T1000 (cell line): ENCODE measurements at regions not wholly inside any gene's neighbourhood (a gene's known extent, or its start where the extent isn't known, plus 50 kb on each side); places are given as distances from the start of the nearest gene placed in this dataset.

Source experiments
- DNase-seq: peaks from one replicate; lab custom pipeline; 2025; ENCODE audit warnings: mixed read lengths; lab: John Stamatoyannopoulos, UW

DNA sequence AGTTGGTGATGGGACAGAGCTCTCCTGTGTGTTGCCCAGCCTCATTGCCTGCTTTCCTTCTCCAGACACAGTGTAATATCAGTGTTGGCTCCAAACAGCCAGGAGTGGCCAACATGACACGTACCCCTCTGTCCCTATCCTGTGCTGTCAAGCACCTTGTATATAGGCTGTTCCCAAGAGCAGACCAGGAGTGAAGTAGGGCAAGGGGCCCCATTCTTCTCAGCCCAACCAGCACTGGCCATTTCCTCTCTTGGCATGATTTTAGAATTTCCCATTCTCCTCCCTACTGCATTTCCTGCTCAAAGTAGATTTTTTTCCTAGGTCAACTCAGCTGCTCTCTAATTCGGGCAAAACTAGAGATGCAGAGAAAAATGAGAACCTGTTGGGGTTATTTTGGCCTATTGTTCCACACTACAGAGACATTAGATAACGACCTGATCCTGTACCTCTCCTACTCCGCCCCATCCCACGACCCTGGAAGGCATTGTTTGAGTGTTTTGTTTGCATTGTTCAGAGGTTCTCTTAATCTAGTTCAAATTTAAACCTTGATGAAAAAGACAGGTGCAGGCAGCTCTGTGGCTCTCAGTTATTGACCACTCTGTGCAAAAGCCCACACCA lies 95.6 kb downstream of the RASSF10 start:
- DNase-seq: no peak

DNA sequence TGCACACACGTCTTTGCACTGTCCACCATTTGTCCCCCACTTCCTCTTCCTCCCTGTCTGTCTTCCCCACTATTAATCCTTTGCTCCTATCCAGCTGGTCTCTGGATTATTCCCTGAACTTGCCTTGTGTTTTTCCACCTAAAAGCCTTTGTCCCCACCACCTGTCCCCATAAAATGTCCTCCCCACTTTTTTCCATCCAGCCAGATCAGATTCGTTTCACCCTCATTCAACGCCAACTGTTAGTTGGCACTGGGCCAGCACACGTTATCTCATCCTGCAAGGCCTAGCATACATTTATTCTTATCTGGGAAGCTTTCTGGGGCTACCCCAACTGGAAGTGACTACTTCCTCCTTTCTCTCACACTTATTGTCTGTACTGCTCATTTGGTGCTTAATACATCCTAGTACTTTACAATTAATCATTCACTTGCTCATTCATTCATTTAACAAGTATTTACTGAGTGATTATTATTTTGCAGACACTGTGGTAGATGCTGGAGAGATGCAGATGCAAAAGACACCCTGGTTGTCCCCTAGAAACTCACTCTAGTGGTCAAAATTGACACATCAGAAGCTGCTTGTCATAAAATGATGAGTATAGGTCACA lies 96.2 kb downstream of the RASSF10 start:
- DNase-seq: no peak

DNA sequence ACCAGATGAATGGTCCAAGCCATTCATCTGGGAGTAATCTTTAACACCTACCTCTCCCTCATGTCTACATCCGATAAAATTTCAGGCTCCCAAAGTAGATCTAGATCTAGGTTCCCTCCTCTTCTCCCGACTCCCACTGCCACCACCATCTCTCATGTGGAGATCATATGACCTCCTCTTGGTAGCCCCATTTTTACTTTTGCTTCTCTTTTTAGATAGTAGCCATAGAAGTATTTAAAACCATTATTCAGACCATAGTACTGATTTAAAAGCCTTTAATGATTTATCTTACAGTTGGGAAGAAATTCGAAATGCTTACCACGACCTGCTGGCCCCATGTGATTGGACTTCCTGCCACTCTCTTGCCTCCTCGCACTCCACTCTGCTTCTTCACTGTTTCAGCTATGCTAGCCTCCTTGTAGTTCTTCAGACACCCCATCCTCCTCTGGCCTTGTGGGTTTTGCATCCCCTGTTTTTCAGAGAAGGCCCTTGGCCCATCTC lies 98.5 kb downstream of the RASSF10 start:
- DNase-seq: no peak

DNA sequence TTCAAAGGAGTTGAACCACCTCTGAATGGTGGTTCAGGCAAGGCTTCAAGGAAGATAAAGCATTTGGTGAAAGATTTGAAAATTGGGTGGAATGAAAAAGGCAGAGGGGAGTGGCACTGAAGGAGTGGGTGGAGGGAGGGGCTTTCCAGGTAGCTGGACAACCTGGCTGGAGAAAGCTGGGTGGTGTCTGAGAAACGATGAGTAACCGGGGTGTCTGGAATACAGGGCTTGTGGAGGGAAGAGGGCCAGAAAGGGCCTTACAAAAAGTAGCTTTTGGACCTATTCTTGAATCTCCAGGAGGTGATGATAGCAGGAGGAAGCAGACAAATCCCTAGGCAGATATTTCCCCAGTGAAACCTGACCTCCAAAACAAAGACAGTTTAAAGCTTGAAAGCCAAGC lies 99.3 kb downstream of the RASSF10 start:
- no peak for DNase-seq

DNA sequence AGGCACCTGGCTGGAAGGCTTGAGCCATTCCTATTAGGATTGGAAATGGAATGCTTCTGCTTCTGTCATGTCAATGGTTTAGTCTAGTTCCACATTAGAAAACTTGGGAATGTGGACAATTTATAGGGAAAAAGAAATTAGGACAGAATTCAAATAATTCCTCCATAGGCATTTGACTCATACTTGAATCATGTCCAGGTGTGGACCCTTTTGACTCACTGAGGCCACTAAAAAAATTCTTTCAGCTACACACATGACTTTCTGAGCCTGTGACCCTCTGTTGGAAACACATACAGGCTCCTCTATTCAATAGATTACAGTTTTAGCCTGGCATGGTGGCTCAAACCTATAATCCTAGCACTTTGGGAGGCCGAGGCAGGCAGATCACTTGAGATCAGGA lies 100.5 kb downstream of the RASSF10 start:
- no peak for DNase-seq

DNA sequence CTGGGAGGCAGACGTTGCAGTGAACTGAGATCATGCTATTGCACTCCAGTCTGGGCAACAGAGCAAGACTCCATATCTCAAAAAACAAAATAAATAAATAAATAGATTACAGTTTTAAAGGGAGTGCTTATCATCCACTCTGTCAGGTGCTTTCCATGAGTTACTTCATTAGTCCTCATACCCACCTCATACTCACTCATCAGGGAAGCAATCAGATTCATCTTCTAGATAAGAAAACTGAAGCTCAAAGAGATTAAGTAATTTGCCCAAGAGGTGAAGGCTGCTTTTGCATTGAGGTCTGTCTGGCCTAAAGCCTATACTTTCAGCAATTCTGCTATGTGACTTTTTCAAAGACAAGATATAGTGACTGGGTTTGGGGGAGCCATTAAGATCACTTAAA lies 101.0 kb downstream of the RASSF10 start:
- DNase-seq: no peak

DNA sequence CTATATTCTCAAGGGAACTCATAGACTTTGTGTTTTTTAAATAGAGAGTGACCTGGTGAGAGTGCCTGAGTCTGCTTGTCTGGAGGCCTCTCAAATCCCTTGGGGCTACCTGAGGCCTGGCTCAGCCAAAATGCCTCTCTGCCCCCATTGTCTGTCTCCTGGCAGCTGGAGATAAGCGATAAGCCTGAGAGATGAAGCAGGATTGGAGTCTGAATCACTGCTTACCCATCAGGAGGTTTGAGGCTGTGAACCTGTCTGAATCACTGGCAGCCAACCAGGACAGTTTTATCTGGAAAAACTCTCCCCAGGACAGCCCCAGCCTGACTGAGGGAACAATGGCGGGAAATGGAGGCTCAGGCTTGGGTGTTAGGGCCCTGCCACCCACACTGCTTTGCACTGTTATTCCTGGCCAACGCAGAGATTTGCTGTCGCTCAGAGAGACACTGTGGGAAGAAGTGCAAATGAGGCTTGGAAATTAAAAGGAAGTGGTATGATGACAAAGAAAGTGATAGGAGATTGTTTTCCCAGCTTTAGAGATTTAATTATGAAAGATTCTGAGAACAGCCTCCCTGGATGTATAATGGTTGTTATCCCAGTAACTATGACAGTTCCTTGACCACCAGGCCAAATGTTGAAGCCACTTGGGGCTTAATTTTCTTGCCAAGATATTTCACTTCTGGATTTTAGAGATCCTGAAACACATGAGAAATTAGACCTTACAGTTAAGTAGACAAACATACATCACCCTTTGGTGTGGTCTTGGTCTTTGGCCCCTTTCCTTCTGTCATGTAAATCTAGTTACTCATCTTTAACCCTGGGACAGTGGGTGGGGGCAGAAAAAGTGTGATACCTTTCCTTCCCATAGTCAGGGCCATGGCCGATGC lies 102.1 kb downstream of the RASSF10 start:
- no peak for DNase-seq

DNA sequence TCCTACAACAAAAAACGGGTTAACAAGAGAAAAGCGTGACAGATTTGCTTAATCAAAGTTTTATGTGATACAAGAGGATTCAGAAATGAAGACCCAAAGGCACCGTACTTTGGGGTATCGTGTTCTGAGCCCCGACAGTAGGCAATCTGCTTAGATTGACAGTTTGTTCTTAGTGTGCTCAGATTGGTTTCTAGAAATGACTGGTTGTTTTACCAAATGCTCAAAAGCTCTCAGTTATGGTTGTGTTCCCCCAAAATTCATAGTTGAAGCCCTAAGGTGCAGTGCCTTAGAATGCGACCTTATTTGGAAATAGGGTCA lies 102.7 kb downstream of the RASSF10 start:
- no peak for DNase-seq

DNA sequence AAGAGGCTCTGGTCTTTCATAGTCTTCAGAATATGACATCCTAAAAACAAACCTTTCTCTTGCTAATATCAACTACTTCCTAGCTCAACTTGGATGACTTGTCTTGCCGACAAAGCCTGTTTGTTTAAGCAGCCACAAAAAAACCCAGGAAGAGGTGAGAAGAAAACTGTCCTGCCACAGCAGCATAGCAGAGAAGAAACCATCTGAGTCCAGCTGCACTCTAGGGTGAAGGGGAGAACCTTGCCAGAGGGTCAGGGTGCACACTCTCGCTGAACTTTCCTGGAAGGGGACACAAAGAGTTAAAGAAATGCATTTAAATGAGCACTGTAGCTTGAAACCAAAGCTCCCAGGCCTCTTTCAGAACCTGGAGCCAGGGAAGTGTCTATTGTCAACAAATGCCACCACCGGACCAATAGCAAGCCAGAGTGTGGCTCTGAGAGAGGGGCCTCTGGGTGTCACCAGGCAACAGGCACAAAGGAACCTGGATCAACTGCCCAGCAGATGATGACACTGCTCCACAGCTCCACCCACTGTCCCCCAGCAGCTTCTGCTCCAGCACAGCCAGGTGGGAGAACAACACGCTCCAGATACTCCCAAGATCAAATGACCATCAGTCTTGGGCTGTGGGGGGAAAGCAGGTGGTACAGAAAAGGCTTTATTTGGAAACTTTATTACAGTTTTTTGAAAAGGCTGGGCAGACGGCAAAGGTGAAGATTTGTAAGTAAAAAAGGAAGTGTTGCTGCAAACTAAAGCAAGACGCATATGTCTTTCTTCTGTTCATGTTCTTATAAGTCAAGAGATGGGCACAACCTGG lies 105.7 kb downstream of the RASSF10 start:
- no peak for DNase-seq

DNA sequence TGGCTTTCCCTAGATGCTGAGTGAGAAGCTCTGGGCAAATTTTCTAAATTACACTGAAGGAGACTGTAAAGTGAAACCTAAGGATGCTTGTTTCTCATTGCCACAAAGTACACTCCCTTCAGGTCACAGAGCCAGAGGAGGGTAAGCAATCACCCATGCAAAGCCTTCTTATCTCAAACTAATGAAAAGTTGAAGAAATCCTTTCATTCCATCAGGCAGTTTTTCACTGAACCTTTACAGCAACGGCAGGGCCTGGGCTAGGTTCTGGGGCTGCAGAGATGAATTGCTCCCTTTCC lies 106.2 kb downstream of the RASSF10 start:
- no peak for DNase-seq

DNA sequence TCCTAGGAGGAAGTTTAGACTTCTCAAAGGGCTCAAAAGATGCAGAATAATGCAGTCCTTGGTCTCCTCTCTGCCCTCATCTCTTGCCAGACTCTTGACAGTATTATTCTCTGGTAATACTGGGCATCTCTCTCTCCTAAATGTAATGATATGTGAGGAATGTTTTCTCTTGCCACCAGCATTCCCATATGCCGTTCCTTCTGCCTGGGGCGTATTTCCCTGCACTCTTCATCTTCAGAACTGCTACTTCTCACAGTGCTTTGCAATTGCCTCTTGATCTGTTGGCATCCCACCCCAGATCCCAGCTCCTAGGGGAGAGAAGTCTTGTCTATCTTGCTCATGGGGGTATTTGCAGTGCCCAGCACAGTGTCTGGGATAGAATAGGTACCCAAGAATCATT lies 107.4 kb downstream of the RASSF10 start:
- no peak for DNase-seq

DNA sequence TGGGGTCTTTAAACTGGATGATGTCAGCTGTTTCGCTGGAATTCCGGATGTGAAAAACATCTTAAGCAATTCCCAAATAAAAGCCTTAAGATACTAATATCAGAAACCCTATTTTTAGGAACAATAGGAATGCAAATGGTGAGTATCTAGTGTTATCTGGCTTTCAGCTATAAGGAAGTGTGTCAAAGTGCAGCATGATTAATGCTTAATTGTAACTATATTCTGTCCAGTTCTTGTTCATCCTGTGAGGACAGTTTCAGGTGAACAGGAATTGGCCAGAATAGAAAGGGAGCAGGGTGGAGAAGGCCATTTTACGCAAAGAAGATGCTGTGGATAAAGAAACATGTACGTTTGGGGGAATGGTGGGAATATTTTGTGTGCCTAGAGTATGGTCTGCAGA lies 108.2 kb downstream of the RASSF10 start:
- DNase-seq: no peak

DNA sequence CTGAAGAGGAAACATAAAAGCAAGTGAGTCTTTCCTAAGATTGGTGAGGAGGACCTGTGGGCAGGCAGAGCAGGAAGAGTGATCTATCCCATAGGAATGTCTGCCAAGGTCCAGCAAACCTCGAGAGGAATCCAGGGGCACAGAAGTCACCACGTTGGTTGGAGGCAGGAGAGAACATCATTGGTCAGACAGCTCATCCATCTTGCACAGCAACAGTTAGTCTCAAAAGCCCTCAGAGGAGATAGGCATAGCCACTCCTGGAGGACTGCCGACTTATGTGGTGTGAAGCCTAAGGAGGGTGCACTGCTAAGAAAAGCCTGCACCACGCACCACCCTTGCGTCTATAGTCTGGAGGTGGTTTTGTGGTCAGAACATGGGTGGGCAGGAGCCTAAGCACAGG lies 109.1 kb downstream of the RASSF10 start:
- DNase-seq: peak; percentile 70

DNA sequence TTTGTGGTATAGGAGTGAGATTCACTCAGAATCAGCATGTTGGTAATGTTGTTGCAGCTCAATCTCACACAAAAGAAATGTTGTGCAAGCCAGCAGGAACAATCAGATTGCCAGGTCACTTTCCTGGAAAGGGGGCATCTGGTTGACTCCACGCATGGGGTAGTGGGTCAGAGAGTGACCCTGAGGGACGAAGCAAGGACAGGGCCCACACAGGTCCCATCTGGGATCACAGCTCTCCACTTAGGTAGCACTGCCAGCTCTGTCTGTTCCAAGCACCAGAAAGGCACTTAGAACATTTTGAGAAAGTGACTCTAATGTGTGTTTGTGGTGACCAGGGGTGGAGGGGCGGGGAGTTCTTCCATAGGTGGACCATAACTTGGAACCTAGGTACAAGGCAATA lies 109.5 kb downstream of the RASSF10 start:
- DNase-seq: no peak

DNA sequence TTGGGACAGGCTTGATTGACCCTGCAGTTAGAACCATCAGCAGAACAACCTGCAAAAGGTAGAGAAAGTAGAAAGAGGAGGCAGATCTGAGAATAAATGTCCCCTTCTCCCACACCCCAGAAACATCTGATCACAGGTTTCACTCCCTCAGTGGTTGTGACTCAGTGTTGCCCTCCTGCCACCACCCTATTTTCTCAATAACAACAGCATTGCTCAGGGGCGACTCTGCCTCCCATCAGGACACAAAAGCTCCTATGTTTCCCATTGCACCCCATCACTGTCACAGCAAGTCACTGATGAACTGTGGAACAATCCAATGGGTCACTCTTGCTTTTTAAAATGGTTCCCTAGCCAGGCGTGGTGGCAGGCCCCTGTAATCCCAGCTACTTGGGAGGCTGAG lies 110.2 kb downstream of the RASSF10 start:
- DNase-seq: no peak

DNA sequence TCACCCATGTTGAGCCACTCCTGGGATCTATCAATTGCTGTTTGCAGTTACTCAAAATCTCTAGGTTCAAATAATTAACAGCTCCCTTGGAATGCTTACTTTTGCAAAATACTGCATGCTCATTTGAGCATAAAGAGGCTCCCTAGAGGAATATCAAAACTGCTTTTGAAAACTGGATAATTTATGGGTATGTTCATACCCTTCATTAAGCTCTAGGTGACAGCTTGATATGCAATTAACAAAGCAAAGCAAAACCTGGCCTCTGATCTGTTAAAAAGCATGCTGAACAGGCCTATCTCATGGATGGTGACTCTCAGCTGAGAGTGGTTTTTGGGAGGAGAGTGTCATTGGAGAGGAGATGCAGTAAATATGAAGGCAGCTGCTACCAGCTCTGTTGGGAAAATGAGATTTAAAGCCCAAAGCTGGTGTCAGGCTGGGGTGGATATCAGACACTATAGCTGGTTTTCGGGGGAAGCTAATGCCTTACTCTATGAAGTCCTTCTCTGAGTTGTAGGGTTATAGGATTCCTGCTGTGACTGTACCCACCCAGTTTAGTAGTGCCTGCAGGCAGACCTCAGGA lies 110.9 kb downstream of the RASSF10 start:
- DNase-seq: no peak

DNA sequence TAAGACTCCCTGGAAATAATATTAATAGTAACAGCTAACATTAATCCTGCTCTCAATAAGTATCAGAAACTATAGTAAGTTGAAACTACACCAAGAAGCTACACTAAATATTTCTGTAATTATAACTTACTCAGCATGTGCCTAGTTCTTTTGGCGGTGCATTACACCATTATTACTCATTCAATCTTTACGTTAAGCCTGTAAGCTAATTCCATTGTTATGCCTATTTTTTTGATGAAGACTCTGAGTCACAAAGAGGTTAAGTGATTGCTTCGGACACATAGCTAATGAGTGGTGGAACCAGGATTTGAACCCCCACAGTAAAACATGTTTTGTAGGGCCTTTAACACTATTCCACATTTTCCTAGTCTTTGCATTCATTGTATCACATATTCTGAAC lies 111.6 kb downstream of the RASSF10 start:
- no peak for DNase-seq

DNA sequence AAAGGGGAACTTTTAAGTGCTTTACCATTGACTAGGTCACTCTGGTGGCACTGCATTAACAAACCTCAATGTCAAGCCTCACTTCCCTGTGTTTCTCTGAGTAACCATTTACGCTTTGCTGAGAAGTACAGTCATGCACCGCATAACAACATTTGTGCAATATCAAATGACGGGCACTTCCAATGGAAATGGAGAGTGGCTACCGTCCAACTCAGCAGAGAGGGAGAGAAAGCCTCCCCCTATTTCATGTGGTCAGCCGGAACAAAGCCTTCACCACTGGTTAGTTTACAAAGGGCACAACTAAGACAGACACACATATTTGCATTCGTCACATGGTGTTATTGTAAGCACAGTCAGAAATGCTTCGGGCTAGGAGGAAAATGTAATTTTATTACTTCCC lies 117.3 kb downstream of the RASSF10 start:
- DNase-seq: peak; percentile 61

DNA sequence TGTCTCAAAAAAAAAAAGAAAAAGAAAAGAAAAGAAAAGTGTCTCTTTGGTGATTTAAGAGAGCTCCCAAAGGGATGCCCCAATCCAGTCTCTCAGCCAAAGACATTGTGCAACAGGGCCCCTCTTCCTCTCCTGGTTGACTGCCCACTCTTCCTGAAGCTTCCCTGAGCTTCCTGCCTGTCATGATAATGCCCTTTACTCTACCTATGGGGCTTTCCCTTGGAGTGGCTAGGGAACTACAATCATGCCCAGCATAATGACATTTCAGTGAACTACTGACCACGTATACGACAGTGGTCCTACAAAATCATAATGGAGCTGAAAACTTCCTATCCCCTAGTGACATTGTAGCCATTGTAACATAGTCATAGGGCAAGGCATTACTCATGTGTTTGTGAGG lies 118.0 kb downstream of the RASSF10 start:
- no peak for DNase-seq

DNA sequence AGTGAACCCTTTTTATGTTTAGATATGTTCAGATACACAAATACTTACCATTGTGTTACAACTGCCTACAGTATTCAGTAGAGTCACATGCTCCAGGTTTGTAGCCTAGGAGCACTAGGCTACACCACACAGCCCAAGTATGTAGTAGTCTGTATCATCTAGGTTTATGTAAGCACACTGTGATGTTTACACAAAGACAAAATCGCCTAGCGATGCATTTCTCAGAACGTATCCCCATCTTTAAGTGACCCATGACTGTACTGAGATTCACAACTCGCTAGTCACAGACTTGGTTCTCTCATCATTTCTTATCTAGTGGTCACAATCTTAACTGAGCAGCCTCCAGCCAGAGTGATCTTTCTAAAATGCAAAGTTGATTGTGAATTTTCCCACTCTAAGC lies 119.2 kb downstream of the RASSF10 start:
- no peak for DNase-seq

DNA sequence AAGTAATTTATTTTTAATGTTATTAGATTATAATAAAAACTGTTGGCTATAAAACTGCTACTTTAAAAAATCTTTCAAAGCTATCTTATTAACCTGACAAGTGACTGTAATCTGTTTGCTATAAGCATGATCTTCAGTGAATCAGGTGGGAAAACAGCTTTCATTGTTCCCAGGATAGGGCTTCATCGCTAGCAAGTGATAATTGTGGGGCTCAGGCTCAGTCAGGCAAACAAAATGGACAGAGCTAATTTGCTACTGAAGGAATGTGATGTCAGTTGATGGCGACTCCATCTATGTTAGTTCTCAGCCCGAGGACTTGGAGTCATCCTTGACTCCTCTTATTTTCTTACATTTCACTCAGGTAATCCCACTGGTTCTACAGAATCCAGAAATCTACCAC lies 125.0 kb downstream of the RASSF10 start:
- DNase-seq: no peak

DNA sequence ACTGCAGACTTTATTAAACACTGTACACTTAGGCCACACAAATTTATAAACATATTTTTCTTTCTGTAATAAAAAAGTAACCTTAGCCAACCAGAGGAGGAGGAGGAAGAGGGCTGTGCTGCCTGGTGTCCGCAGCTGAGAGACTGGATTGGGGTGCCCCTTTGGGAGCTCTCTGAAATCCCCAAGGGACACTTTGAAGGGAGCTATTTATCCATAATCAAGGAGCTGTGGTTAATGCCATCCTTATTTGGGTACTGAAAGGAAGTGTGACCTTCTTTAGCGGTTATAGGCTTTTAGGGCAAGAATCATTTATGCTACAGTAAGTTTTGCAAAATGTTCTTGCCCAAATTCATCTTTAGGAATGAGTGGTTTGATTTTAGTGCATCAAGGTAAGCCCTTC lies 125.8 kb downstream of the RASSF10 start:
- DNase-seq: no peak
